DND-41 (cell line): ENCODE measurements at regions not wholly inside any gene's neighbourhood (a gene's known extent, or its start where the extent isn't known, plus 50 kb on each side); places are given as distances from the start of the nearest gene placed in this dataset.

ENCODE experiments used
- ATAC-seq: fragments of 200-7000 bp; cut with Tn5 transposase; 3 replicates; pipeline ENCODE4 v1.9.1; 2021; ENCODE audit warnings: low read depth; ENCODE audit not compliant: insufficient read depth
- DNase-seq: peaks from one replicate; pipeline ENCODE4 v3.0.0-alpha.2; 2020
- H2AFZ ChIP-seq: 2 replicates; pipeline ENCODE4 v1.6.0; 2012; ENCODE audit warnings: low read depth, low read length
- H3K27ac ChIP-seq: 2 replicates; pipeline ENCODE4 v1.5.1; 2012; ENCODE audit warnings: low read length, inconsistent platforms
- H3K27me3 ChIP-seq: fragments of 200-600 bp; sonication (generic); 2 replicates; pipeline ENCODE4 v1.6.0; 2012; ENCODE audit warnings: low read length, mild to moderate bottlenecking, inconsistent platforms; ENCODE audit not compliant: insufficient read depth, poor library complexity
- H3K36me3 ChIP-seq: 2 replicates; pipeline ENCODE4 v1.5.1; 2012; ENCODE audit warnings: low read length, inconsistent platforms; ENCODE audit not compliant: insufficient read depth
- H3K4me1 ChIP-seq: 2 replicates; pipeline ENCODE4 v1.5.1; 2012; ENCODE audit warnings: mild to moderate bottlenecking, low read length; ENCODE audit not compliant: insufficient read depth
- H3K4me2 ChIP-seq: 2 replicates; pipeline ENCODE4 v1.6.0; 2012; ENCODE audit warnings: mild to moderate bottlenecking, moderate library complexity, low read length, inconsistent platforms; ENCODE audit not compliant: insufficient read depth
- H3K4me3 ChIP-seq, 2 experiments: fragments of 200-600 bp in 1 of 2; shearing (Covaris generic) in 1 of 2; 2 replicates each; pipeline ENCODE4 v1.5.1; 2012 to 2016; ENCODE audit warnings: inconsistent platforms in 2 of 2, low read length in 2 of 2, mild to moderate bottlenecking in 2 of 2, low read depth in 1 of 2, moderate library complexity in 1 of 2
- H3K79me2 ChIP-seq: 2 replicates; pipeline ENCODE4 v1.6.0; 2012; ENCODE audit warnings: low read length, inconsistent platforms; ENCODE audit not compliant: insufficient read depth
- H3K9ac ChIP-seq: 2 replicates; pipeline ENCODE4 v1.6.0; 2012; ENCODE audit warnings: low read depth, mild to moderate bottlenecking, inconsistent platforms, low read length, moderate library complexity
- H3K9me3 ChIP-seq: 2 replicates; pipeline ENCODE4 v1.5.1; 2012; ENCODE audit warnings: low read length, moderate library complexity, mild to moderate bottlenecking, inconsistent platforms; ENCODE audit not compliant: insufficient read depth, severe bottlenecking
- H4K20me1 ChIP-seq: 2 replicates; pipeline ENCODE4 v1.6.0; 2012; ENCODE audit warnings: low read length; ENCODE audit not compliant: insufficient read depth
- EZH2 ChIP-seq: IDR thresholded peaks from 3 replicates; pipeline ENCODE4 v1.6.1; 2012; ENCODE audit warnings: borderline replicate concordance, low read depth, mild to moderate bottlenecking, moderate library complexity, low read length, inconsistent platforms; ENCODE audit not compliant: severe bottlenecking
- TF ChIP-seq, protein P1 (sequence below): IDR thresholded peaks from 2 replicates; pipeline ENCODE4 v1.5.1; 2012; ENCODE audit warnings: borderline replicate concordance, low read length, moderate library complexity, mild to moderate bottlenecking; ENCODE audit not compliant: poor library complexity, severe bottlenecking; ENCODE audit errors: extremely low read depth

DNA sequence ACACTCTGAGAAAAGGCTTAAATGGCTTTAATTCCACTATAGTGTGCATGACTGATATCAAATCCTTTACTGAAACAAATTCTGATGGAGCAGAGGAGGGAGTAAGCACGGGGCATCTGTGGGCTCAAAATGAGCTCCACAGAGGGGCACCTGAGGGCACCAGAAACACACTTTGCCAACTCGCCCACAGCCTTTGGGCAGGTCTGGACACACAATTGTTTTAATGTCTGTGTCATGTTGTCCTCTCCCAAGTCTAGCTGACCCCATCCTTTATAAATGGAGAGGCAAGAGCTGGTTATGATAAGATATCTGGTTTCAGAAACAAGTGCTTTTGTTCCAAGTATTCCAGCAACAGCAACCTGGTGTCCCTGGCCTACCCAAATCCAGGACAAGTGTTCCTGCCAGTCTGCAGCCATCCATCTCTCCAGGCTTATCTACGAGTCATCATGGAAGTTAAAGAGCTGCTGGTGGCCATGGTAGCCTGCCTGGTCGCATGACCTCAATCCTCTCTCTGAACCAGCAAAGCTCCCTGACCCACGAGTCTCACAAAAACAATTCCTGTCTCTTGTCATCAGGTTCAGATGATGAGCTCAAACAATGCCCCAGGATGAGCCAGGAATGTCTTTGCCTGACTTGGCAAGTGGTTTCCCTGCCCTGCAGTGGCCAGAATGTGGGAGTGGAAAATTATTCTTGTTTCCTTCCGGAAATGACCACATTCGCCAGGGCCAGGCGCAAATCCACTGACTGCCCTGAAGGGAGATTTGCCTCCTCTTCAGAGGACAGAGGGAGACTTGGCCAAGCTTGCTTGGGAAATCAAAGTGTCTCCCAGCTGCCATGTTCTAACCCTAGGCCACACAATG, 64.4 kb upstream of the TPM1 start:
- H4K20me1 ChIP-seq = no peaks in the 10 kb centered on the region
- H2AFZ ChIP-seq = no peak overlapping the region
- no peaks in the 10 kb centered on the region for H3K79me2 ChIP-seq
- H3K4me2 ChIP-seq = no peak overlapping the region
- H3K4me1 ChIP-seq = no peaks in the 10 kb centered on the region
- TF ChIP-seq EZH2 = no peak
- TF ChIP-seq, protein P1, sequence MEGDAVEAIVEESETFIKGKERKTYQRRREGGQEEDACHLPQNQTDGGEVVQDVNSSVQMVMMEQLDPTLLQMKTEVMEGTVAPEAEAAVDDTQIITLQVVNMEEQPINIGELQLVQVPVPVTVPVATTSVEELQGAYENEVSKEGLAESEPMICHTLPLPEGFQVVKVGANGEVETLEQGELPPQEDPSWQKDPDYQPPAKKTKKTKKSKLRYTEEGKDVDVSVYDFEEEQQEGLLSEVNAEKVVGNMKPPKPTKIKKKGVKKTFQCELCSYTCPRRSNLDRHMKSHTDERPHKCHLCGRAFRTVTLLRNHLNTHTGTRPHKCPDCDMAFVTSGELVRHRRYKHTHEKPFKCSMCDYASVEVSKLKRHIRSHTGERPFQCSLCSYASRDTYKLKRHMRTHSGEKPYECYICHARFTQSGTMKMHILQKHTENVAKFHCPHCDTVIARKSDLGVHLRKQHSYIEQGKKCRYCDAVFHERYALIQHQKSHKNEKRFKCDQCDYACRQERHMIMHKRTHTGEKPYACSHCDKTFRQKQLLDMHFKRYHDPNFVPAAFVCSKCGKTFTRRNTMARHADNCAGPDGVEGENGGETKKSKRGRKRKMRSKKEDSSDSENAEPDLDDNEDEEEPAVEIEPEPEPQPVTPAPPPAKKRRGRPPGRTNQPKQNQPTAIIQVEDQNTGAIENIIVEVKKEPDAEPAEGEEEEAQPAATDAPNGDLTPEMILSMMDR = no peak
- no peaks in the 10 kb centered on the region for H3K9me3 ChIP-seq
- H3K36me3 ChIP-seq = no peaks in the 10 kb centered on the region
- H3K9ac ChIP-seq = no peak overlapping the region
- peaks cover 4% of the 10 kb centered on the region for H3K27me3 ChIP-seq
- DNase-seq = no peak
- no peak for ATAC-seq
- no peak overlapping the region for H3K4me3 ChIP-seq
- no peak overlapping the region for H3K27ac ChIP-seq

- no peaks in the 10 kb centered on the region for H3K79me2 ChIP-seq
- no peaks in the 10 kb centered on the region for H4K20me1 ChIP-seq
- no peaks in the 10 kb centered on the region for H3K9me3 ChIP-seq
- H3K27ac ChIP-seq = no peak overlapping the region
- ATAC-seq (no peak), DNase-seq (no peak)
- H3K4me2 ChIP-seq = no peak overlapping the region
- H3K27me3 ChIP-seq = peaks cover 4% of the 10 kb centered on the region
- H2AFZ ChIP-seq = no peak overlapping the region
- H3K4me1 ChIP-seq = no peaks in the 10 kb centered on the region
- no peaks in the 10 kb centered on the region for H3K36me3 ChIP-seq
- no peak overlapping the region for H3K9ac ChIP-seq
- H3K4me3 ChIP-seq = no peak overlapping the region
- TF ChIP-seq EZH2 = no peak
- TF ChIP-seq, protein P1 = no peak
Measured at GRCh38 chr15:62979252-62979651, 63.3 kb upstream of the TPM1 start.

GRCh38 chr15:62981071-62981470, 61.5 kb upstream of the TPM1 start:
- TF ChIP-seq EZH2 = no peak
- TF ChIP-seq, protein P1 = no peak

More at GRCh38 chr15:62981071-62981470, 61.5 kb upstream of the TPM1 start:
- Histone ChIP-seq H3K9ac (no peak overlapping the region), H2AFZ (no peak overlapping the region), H4K20me1 (no peaks in the 10 kb centered on the region), H3K79me2 (no peaks in the 10 kb centered on the region), H3K27ac (no peak overlapping the region), H3K4me1 (no peaks in the 10 kb centered on the region), H3K4me3 (no peak overlapping the region), H3K27me3 (peaks cover 4% of the 10 kb centered on the region), H3K9me3 (no peaks in the 10 kb centered on the region), H3K36me3 (no peaks in the 10 kb centered on the region), H3K4me2 (no peak overlapping the region)
- DNase-seq (no peak), ATAC-seq (no peak)
